Tibial nerve (tissue), 4 donors: ENCODE measurements at regions not wholly inside any gene's neighbourhood (a gene's known extent, or its start where the extent isn't known, plus 50 kb on each side); places are given as distances from the start of the nearest gene placed in this dataset.

ENCODE experiments used
- DNase-seq, 2 donors: peaks; one replicate each; pipeline ENCODE4 v3.0.0-alpha.2; 2019; ENCODE audit warnings: low spot score in 2 of 2
- H3K27ac ChIP-seq, 4 donors: fragments of 200-600 bp; sonication (generic) in 3 of 4; one replicate each; pipeline ENCODE4 v1.5.1; 2017 to 2019; ENCODE audit warnings: mild to moderate bottlenecking in 1 of 4
- H3K27me3 ChIP-seq, 2 donors: fragments of 200-600 bp; sonication (generic) in 1 of 2; one replicate each; pipeline versions ENCODE4 v1.5.1 to v1.6.0; 2017 to 2019
- H3K36me3 ChIP-seq, 3 donors: fragments of 200-600 bp; sonication (generic); one replicate each; pipeline ENCODE4 v1.5.1; 2018 to 2019
- H3K4me1 ChIP-seq, 4 donors: fragments of 200-600 bp; sonication (generic) in 3 of 4; one replicate each; pipeline ENCODE4 v1.5.1; 2017 to 2019
- H3K4me3 ChIP-seq, 4 donors: fragments of 200-600 bp; sonication (generic) in 3 of 4; one replicate each; pipeline ENCODE4 v1.5.1; 2017 to 2019; ENCODE audit warnings: mild to moderate bottlenecking in 1 of 4, moderate library complexity in 1 of 4
- H3K9me3 ChIP-seq, 4 donors: fragments of 200-600 bp; sonication (generic) in 3 of 4; one replicate each; pipeline ENCODE4 v1.5.1; 2017 to 2019
- EP300 ChIP-seq, 2 donors: sonication (generic); formaldehyde crosslinking; IDR thresholded peaks; one replicate each; pipeline ENCODE4 v1.6.1; 2017; ENCODE audit warnings: antibody characterized with exemption in 2 of 2, mild to moderate bottlenecking in 1 of 2
- POLR2A ChIP-seq, 2 donors: fragments of 450-650 bp; IDR thresholded peaks; one replicate each; pipeline ENCODE4 v1.6.1; 2017; ENCODE audit warnings: antibody characterized with exemption in 2 of 2, mild to moderate bottlenecking in 2 of 2, moderate library complexity in 2 of 2
- WGBS, 2 donors: methylation state at CpG; one replicate each; pipeline ENCODE4 v1.1.5; 2018; 5-methylcytosine and 5-hydroxymethylcytosine counted together
- TF ChIP-seq, protein P1 (sequence below), 5 experiments: fragments of 200-600 bp in 3 of 5; fragments of 450-650 bp in 2 of 5; sonication (generic) in 3 of 5; IDR thresholded peaks; one replicate each; pipeline ENCODE4 v1.5.1; 2016 to 2019; ENCODE audit warnings: antibody characterized with exemption in 5 of 5, mild to moderate bottlenecking in 3 of 5, moderate library complexity in 2 of 5

DNA sequence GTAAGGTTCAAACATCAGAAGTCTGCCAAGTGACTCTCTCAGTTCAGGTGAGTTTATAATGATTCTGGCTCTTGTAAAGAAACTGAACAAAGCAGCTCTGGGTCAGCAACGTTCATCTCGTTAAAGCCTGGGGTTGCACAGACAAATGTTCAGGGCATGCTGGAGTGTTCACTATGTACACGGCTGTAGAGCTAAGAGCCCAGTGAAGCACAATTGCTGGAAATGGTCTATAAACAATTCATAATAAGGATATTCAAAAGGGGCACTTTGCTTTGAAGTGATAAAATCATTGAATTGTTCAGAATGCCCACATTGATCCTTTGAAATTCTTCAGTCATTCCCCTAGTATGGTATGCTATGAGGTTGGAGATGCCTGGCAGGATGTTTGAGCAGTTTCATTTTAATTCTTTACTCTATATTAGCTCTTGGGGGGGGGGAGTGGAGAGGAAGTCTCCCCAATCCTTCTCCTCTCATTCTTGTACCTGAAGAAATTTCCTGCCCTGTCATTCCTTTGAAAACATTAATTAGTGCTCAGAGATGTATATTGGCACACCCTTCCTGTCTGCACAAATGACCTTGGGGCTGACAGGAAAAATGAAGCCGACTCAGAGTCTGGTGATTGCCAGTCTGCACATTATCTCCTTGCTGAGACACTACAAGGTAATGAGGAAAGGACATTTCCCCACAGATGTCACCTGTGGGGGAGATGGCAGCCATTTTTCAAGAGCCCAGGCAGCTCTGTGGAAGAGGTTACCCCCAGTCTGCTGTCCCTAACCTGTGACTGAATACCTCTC is 145.5 kb downstream of the DLEU7 start:
- Histone ChIP-seq H3K4me3 (no peak overlapping the region), H3K27me3 (no peaks in the 10 kb centered on the region), H3K9me3 (no peaks in the 10 kb centered on the region), H3K27ac (peak overlapping the region in 2 of 4 donors; percentile 15 to 44), H3K4me1 (peaks cover 0 to 52% (median 10%) of the 10 kb centered on the region in 4 donors), H3K36me3 (no peaks in the 10 kb centered on the region)
- TF ChIP-seq, protein P1, sequence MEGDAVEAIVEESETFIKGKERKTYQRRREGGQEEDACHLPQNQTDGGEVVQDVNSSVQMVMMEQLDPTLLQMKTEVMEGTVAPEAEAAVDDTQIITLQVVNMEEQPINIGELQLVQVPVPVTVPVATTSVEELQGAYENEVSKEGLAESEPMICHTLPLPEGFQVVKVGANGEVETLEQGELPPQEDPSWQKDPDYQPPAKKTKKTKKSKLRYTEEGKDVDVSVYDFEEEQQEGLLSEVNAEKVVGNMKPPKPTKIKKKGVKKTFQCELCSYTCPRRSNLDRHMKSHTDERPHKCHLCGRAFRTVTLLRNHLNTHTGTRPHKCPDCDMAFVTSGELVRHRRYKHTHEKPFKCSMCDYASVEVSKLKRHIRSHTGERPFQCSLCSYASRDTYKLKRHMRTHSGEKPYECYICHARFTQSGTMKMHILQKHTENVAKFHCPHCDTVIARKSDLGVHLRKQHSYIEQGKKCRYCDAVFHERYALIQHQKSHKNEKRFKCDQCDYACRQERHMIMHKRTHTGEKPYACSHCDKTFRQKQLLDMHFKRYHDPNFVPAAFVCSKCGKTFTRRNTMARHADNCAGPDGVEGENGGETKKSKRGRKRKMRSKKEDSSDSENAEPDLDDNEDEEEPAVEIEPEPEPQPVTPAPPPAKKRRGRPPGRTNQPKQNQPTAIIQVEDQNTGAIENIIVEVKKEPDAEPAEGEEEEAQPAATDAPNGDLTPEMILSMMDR (IDR thresholded peaks at IDR 0.05) = no peak
- TF ChIP-seq EP300 (IDR thresholded peaks at IDR 0.05) (no peak), POLR2A (IDR thresholded peaks at IDR 0.05) (no peak)
- WGBS, 2 donors = 32 to 49% methylated on average over 4 of the region's 4 CpGs
- no peak for DNase-seq

DNA sequence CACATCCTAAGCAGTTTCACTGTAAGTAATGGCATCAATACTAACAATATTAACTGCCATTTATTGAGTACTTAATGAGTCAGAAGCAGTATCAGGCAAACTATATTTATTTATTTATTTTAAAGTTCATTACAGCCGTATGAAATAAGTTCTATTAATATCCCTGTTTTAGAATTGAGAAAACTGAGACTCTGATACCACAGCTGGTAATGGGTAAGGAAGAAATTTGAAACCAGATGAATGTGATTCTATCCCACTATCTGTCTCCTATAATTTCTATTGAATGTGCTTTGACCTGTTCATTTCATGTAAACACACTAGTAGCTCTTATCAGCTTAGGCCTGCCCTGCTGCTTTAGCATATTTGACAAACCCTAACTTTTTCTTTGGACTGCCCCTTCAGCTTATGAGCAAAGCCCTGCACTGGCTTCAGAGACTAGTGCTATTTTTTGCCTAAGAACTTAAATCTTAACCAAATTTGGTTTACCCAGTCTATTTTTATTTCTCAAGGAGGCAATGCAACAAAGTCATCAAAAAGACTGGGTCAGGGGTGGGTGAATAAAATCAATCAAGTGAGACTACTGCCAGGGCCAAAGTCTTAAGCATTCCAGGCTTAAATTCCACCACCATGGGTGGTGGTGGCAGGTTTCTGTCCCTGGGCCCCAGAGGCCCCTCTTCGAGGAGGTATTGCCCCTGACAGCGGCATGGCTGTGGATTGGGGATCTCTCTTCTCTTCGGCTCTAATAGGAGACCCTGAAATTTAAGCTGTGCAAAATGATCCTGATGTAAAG is 143.4 kb downstream of the DLEU7 start:
- TF ChIP-seq EP300 (IDR thresholded peaks at IDR 0.05) (no peak), POLR2A (IDR thresholded peaks at IDR 0.05) (no peak)
- TF ChIP-seq, protein P1 (IDR thresholded peaks at IDR 0.05) = no peak
- Histone ChIP-seq H3K4me1 (peaks cover 0 to 33% (median 0%) of the 10 kb centered on the region in 4 donors), H3K36me3 (no peaks in the 10 kb centered on the region), H3K4me3 (no peak overlapping the region), H3K27me3 (no peaks in the 10 kb centered on the region), H3K27ac (peak overlapping the region in 2 of 4 donors; percentile 15 to 36), H3K9me3 (no peaks in the 10 kb centered on the region)
- DNase-seq = no peak
- WGBS, 2 donors = 47 to 70% methylated on average over 4 of the region's 4 CpGs

DNA sequence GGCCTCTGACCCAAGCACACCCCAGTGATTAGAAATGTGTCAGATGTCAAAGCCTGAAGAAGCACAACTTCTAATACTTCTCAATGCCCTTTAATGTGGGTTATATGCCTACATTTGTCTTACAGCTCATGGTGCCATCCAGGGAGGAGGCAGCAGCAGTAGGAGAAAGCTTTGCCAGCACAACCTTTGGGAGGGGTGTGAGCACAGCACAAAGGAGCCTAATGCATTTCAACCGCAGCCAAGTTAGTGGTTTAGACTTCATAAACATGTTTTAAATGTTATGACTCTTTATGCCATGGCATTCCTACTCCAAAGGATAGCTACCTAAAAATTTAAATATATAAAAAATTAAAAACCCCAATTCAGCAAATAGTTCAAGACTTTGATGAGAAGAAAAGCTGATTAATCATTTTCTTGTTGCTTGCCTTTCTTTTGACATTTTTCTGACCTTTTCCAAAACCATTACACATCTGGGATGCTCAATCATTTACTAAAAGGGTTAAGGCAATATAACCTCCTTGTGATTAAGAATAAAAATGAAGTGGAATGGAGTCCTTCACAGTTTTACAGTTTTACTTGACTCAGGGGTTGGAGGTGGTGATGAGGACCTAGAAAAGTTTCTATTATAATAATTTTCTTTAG is 142.7 kb downstream of the DLEU7 start:
- H3K36me3 ChIP-seq = no peaks in the 10 kb centered on the region
- peaks cover 0 to 33% (median 0%) of the 10 kb centered on the region in 4 donors for H3K4me1 ChIP-seq
- peak overlapping the region in 2 of 4 donors; percentile 15 to 36 for H3K27ac ChIP-seq
- no peaks in the 10 kb centered on the region for H3K27me3 ChIP-seq
- H3K9me3 ChIP-seq = no peaks in the 10 kb centered on the region
- 46 to 64% methylated on average over 1 of the region's 1 CpG for WGBS, 2 donors
- TF ChIP-seq POLR2A (IDR thresholded peaks at IDR 0.05) (no peak), EP300 (IDR thresholded peaks at IDR 0.05) (no peak)
- TF ChIP-seq, protein P1 (IDR thresholded peaks at IDR 0.05) = no peak
- DNase-seq = no peak
- H3K4me3 ChIP-seq = no peak overlapping the region

DNA sequence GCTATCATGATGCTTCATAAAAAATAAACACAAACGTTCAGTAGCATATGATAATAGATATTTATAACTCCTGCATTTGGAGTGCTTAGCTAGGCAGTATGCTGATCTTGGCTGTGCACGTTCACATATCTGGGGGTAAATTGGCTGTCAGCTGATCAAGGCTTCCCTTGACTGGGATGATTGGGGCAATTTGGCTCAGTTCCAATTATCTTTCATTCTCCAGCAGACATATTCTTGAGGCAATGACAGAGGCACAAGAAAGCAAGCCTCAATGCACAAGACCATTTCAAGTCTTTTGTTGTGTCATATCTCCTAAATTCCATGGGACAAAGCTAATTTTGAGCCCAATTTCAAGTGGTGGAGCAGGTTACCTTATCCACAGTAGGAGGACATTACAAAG is 142.0 kb downstream of the DLEU7 start:
- Histone ChIP-seq H3K4me1 (peaks cover 0 to 30% (median 0%) of the 10 kb centered on the region in 4 donors), H3K9me3 (no peaks in the 10 kb centered on the region), H3K27me3 (no peaks in the 10 kb centered on the region), H3K4me3 (no peak overlapping the region), H3K36me3 (no peaks in the 10 kb centered on the region), H3K27ac (no peak overlapping the region)
- WGBS, 2 donors = 46 to 59% methylated on average over 2 of the region's 2 CpGs
- no peak for DNase-seq
- no peak for TF ChIP-seq EP300 (IDR thresholded peaks at IDR 0.05)
- no peak for TF ChIP-seq POLR2A (IDR thresholded peaks at IDR 0.05)
- TF ChIP-seq, protein P1 (IDR thresholded peaks at IDR 0.05) = no peak
